ENCODE measurements at regions not wholly inside any gene's neighbourhood (a gene's known extent, or its start where the extent isn't known, plus 50 kb on each side); places are given as distances from the start of the nearest gene placed in this dataset.

- ATAC-seq (no peak), FAIRE-seq (no peak), DNase-seq (ENCODE audit: low read depth in 1 of 2, low spot score in 1 of 2) (no peak)
- 42% methylated on average over 3 of the region's 3 CpGs for WGBS (ENCODE audit: missing lambda C conversion rate)
- POLR2A ChIA-PET = no interaction called here
- TF ChIP-seq FOSB (CRISPR knock-in tag; IDR thresholded peaks at IDR 0.05) (no peak), HOXA7 (CRISPR knock-in tag; IDR thresholded peaks at IDR 0.05) (no peak), E2F6 (IDR thresholded peaks at IDR 0.05; ENCODE audit: borderline replicate concordance, low read depth) (no peak), CBX8 (IDR thresholded peaks at IDR 0.05) (no peak), MAFK (IDR thresholded peaks at IDR 0.05; ENCODE audit: partially characterized antibody) (no peak), RARB (CRISPR knock-in tag; IDR thresholded peaks at IDR 0.05) (no peak), REST (IDR thresholded peaks at IDR 0.05) (no peak), KDM1A (IDR thresholded peaks at IDR 0.05; ENCODE audit: low read depth) (no peak)
- Histone ChIP-seq H3K4me3 (no peak overlapping the region), H3K4me1 (no peaks in the 10 kb centered on the region), H3K4me2 (no peak overlapping the region), H3K27ac (no peak overlapping the region), H3K9me3 (no peaks in the 10 kb centered on the region)
- CTCF ChIA-PET = no interaction called here
These were observed 607.4 kb upstream of the FAM241A start for GRCh38 chr4:111537871-111538270.

- DNase-seq (ENCODE audit: low read depth in 1 of 2, low spot score in 1 of 2) (no peak), ATAC-seq (no peak), FAIRE-seq (no peak)
- TF ChIP-seq POLR2A (IDR thresholded peaks at IDR 0.05; ENCODE audit: low read length) (no peak), HEYL (CRISPR knock-in tag; IDR thresholded peaks at IDR 0.05) (no peak), MAFK (IDR thresholded peaks at IDR 0.05; ENCODE audit: partially characterized antibody) (no peak), MAZ (IDR thresholded peaks at IDR 0.05; ENCODE audit: borderline replicate concordance, low read depth, low read length) (no peak), TP53 (CRISPR knock-in tag; IDR thresholded peaks at IDR 0.05) (no peak), PHF8 (IDR thresholded peaks at IDR 0.05; ENCODE audit: borderline replicate concordance, low read depth) (no peak), POLR2AphosphoS2 (conservative IDR thresholded peaks at IDR 0.05; ENCODE audit: low read length) (no peak), CEBPB (IDR thresholded peaks at IDR 0.05) (no peak), RARB (CRISPR knock-in tag; IDR thresholded peaks at IDR 0.05) (no peak), JUN (IDR thresholded peaks at IDR 0.05) (no peak), CBX2 (IDR thresholded peaks at IDR 0.05; ENCODE audit: borderline replicate concordance, low read depth) (no peak), USF2 (IDR thresholded peaks at IDR 0.05) (no peak), PBX3 (IDR thresholded peaks at IDR 0.05) (no peak), FOSB (CRISPR knock-in tag; IDR thresholded peaks at IDR 0.05) (no peak), TFCP2L1 (CRISPR knock-in tag; IDR thresholded peaks at IDR 0.05) (no peak), E2F6 (IDR thresholded peaks at IDR 0.05; ENCODE audit: borderline replicate concordance, low read depth) (no peak), KDM1A (IDR thresholded peaks at IDR 0.05; ENCODE audit: low read depth) (no peak)
- Histone ChIP-seq H3K4me3 (no peak overlapping the region), H3K9me3 (no peaks in the 10 kb centered on the region), H3K4me2 (no peak overlapping the region), H3K27ac (no peak overlapping the region), H3K4me1 (no peaks in the 10 kb centered on the region)
- CTCF ChIA-PET = no interaction called here
- POLR2A ChIA-PET = no interaction called here
These were observed 604.6 kb upstream of the FAM241A start for GRCh38 chr4:111540671-111541070.
